GM21526 (cell line): ENCODE measurements at regions not wholly inside any gene's neighbourhood (a gene's known extent, or its start where the extent isn't known, plus 50 kb on each side); places are given as distances from the start of the nearest gene placed in this dataset.
"Not testable (repeated sequence)": the region's sequence is repeated elsewhere in the genome, so short reads cannot be mapped to it uniquely, and the experiment has no call there.

ENCODE experiments used
- ATAC-seq: cut with Tn5 transposase; IDR thresholded peaks from one replicate; pipeline ENCODE4 v1.9.1; 2021; ENCODE audit warnings: moderate library complexity; ENCODE audit not compliant: unreplicated experiment, low FRiP score

DNA sequence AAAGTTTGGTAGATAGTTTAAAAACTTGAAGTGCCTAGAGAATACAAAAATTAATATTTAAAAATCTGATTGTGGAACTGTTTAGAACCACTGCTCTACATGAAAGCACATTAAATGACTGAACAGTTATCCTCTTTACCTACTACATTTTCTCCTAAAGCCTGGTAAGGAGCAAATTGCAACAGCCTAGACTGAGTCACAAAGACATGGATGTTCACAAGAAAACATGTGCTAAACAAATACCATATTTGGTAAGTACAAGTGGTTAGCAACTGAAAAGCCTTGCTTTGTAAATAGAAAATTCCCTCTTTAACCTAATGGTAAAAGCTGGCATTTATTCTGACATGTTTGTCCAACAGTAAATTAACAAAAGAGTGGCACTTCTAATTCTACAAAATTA, 203.1 kb downstream of the FBXO8 start:
- ATAC-seq: no peak

DNA sequence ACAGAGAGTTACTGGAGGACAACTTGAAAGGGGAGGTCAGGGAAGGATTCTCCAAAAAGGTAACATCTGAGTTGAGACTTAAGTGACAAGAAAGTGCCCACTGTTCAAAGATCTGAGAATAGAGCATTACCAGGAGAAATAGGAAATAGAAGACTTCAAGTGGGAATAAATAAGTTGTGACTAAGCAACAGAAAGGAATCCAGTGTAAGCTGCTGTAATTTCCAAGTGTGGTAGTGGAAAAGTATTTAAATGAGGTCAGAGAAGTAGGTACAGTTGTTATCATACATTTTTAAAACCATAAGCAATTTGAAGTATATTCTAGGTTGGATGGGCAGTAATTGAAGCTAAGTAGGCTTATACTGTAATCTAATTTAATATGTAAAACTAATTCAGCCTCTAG, 211.9 kb downstream of the FBXO8 start:
- no peak for ATAC-seq

GRCh38 chr4:174069848-174070330, 213.6 kb downstream of the FBXO8 start:
- ATAC-seq: no peak

DNA sequence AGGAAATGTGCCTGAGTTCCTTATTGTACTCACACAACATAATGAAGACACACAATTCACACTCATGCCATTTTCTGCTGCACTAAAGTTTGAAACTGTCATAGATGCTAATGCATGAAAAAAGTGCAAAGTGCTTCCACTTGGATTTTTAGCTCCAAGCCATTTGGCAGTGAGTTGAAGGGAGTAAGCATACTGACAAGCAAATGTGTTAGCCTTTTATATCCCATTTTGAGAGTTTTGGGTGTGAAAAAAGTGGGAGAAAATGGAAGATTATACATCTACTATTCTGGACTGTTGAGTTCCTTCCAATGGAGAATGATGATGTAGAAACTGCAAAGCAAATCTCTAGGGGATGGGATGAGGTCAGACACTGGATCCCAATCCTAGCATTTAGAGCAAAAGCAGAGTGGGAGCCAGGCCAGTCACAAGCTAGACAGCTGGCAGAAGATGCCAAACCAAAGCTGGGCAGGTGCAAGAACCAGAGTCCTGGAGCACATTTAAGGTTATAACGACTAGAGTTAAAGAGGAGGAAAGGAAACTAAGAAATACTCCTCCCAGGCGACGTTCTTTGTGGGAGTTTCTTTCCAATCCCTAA, 216.8 kb downstream of the FBXO8 start:
- no peak for ATAC-seq

DNA sequence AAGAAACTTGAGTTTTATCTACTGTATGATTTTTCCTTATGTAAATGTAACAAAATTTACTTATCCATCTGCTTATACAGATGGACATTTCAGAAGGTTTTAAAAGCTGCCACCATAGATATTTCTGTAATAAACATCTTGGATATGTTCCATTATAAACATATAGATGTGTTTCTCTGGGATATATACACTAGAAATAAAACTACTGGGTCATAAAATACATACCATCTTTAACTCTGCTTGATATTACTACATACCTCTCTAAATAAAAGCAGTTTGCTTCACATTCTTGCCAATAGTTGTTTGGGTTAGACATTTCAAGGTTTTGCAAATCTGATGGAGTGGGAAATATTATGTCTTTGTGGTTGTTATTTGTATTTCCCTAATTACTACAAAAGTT, 220.6 kb downstream of the FBXO8 start:
- no peak for ATAC-seq

GRCh38 chr4:174061026-174061425, 222.4 kb downstream of the FBXO8 start:
- no peak for ATAC-seq

GRCh38 chr4:174058846-174059245, 224.6 kb downstream of the FBXO8 start:
- no peak for ATAC-seq

GRCh38 chr4:174056959-174057358, 226.5 kb downstream of the FBXO8 start:
- peak; percentile 63 for ATAC-seq

- no peak for ATAC-seq
Measured at GRCh38 chr4:174055344-174055743, 228.1 kb downstream of the FBXO8 start.

DNA sequence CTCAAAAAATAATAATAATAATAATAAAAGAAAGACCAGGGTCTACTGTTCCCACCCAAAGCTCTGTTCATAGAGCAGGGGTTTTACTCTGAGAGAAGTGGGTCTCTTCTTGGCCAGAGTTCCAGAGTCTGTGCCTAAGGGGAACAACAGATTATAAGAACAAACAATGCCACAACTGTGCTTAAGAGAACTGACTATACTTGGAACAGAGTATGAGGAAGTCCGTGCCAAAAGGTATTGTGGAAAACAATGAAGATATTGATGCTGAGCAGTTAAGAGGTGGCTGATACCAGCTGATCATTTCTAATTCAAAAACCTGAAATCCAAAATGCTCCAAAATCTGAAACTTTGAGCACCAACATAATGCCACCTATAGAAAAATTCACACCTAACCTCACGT, 229.6 kb downstream of the FBXO8 start:
- no peak for ATAC-seq

GRCh38 chr4:174047363-174047762, 236.1 kb downstream of the FBXO8 start:
- no peak for ATAC-seq

DNA sequence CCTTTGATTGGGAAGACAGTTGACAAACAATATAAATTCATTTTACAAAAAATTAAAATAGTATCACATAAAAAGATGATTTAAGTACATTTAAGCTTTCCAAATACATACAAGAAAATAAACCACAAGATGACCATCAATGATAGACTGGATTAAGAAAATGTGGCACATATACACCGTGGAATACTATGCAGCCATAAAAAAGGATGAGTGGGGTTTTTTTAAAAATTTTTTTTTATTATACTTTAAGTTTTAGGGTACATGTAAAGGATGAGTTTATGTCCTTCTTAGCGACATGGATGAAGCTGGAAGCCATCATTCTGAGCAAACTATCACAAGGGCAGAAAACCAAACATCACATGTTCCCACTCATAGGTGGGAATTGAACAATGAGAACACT, 237.6 kb downstream of the FBXO8 start:
- ATAC-seq: not testable (repeated sequence)

GRCh38 chr4:174045381-174045780, 238.1 kb downstream of the FBXO8 start:
- no peak for ATAC-seq

- ATAC-seq: no peak
Measured at GRCh38 chr4:174041555-174042105, 241.8 kb downstream of the FBXO8 start.

- no peak for ATAC-seq
Measured at GRCh38 chr4:174040287-174040686, 243.2 kb downstream of the FBXO8 start.

DNA sequence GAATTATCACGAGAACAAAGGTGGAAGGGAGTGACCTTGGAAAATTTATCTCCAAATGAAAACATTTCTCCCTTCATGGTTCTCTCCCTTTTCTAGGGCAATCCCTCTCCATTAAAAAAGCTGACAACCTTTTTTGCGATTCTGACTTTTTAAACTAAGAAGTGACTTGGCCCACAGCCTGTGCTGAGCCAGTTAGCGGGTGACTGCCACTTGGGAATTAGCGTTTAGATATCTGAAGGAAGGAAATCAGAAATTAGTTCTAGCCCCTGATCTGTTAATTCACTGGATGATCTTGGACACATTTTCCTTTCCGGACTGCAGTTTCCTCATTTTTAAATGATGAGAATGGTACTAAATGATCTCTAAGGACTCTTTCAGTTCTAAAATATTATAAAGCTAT, 245.0 kb downstream of the FBXO8 start:
- no peak for ATAC-seq

- no peak for ATAC-seq
Measured at GRCh38 chr4:174037631-174038030, 245.8 kb downstream of the FBXO8 start.

GRCh38 chr4:174037049-174037448, 246.4 kb downstream of the FBXO8 start:
- no peak for ATAC-seq

DNA sequence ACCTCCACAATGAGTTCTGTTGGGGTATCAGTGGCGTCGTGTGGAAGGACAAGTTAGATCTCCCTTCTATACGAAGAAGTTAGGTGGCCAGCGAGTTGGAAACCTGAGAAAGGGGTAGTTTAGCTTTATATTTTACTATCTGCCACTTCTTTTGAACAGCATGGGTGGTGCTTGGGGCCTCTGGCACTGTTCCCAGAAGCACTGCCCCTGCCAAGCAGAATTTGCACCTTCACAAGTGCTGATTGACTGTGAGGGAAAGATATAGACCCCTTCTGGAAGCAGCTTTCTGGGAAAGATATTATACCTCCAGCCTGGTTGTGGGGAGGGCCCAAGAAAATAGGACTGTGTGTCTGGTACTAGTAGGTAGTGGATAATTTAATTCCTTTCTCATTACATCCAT, 246.9 kb downstream of the FBXO8 start:
- ATAC-seq: no peak

DNA sequence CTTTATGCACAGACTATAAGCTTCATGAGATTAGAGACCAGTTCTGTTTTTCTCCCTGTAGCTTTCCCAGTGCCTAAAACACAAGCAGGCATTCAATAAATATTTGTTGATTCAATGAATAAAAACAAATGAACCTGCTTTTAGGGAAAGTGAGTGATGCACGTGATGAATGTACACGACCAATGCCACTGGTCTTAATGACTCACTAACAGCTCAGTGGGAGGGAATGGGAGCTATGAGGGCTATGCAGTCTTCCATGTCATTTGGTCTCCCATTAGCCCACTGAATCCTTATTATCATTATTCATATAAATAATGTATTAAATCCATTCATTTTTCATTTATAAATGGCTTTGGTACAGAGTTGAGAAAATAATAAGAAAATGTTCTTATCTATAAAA, 247.4 kb downstream of the FBXO8 start:
- ATAC-seq: no peak

GRCh38 chr4:174023641-174024040, 259.8 kb downstream of the FBXO8 start:
- ATAC-seq: no peak

GRCh38 chr4:174018236-174018635, 265.2 kb downstream of the FBXO8 start:
- ATAC-seq: no peak

DNA sequence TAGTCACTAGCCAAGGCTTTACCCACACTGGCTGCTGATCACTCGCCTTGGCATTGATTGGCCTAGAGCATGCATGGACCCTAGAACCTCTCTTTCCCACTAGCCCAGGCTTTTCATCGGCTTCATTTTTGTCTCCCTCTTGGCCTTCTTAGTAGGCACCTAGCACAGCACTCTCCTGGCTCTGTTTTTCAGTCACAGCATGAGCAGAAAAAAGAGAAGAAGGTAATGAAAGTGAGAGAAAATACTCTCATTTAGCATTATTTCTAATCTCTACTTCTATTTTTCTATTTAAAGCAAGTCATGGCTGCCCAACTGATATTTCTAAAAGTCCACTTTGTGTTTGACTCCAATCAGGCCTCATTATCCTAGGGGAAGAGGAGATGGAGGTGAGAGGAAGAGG, 267.2 kb downstream of the FBXO8 start:
- no peak for ATAC-seq
